Natural killer cell treated with Interleukin-12 subunit alpha and Interleukin-12 subunit beta and Interleukin-15 and Interleukin-18, amount 100 ng/mL, for 72 hours (primary cell): ENCODE measurements at regions not wholly inside any gene's neighbourhood (a gene's known extent, or its start where the extent isn't known, plus 50 kb on each side); places are given as distances from the start of the nearest gene placed in this dataset.

Experiments used
- ATAC-seq, 2 donors: fragments of 150-1000 bp; cut with Tn5 transposase in 1 of 2; sonication (Bioruptor Pico), chemical (Tn5 transposase) in 1 of 2; 2 replicates each; pipeline ENCODE4 v1.10.0; 2021
- DNase-seq: peaks from one replicate; pipeline ENCODE4 v3.0.0; 2022; ENCODE audit warnings: low spot score
- H3K27ac Mint-ChIP-seq, 2 donors: 1 replicate in 1 of 2; 2 replicates in 1 of 2; pipeline ENCODE4 v1.8.0; 2022; ENCODE audit warnings: mixed read lengths in 2 of 2, mild to moderate bottlenecking in 1 of 2, moderate library complexity in 1 of 2
- H3K27me3 Mint-ChIP-seq, 2 donors: 1 replicate in 1 of 2; 2 replicates in 1 of 2; pipeline ENCODE4 v1.8.0; 2022; ENCODE audit warnings: mixed read lengths in 2 of 2
- H3K36me3 Mint-ChIP-seq: one replicate; pipeline ENCODE4 v1.8.0; 2022; ENCODE audit warnings: mixed read lengths
- H3K4me1 Mint-ChIP-seq, 2 donors: 1 replicate in 1 of 2; 2 replicates in 1 of 2; pipeline ENCODE4 v1.8.0; 2022; ENCODE audit warnings: low read depth in 2 of 2, mixed read lengths in 2 of 2, mild to moderate bottlenecking in 1 of 2
- H3K4me3 Mint-ChIP-seq: one replicate; pipeline ENCODE4 v1.8.0; 2022; ENCODE audit warnings: mixed read lengths
- H3K9me3 Mint-ChIP-seq: 2 replicates; pipeline ENCODE4 v1.8.0; 2022; ENCODE audit warnings: mixed read lengths

- no peaks in the 10 kb centered on the region for H3K36me3 Mint-ChIP-seq
- DNase-seq (no peak), ATAC-seq (no peak)
- H3K9me3 Mint-ChIP-seq: no peaks in the 10 kb centered on the region
- H3K4me3 Mint-ChIP-seq: no peak overlapping the region
- H3K27ac Mint-ChIP-seq: no peak overlapping the region
- no peaks in the 10 kb centered on the region for H3K4me1 Mint-ChIP-seq
- peaks cover 3 to 16% of the 10 kb centered on the region in 2 donors for H3K27me3 Mint-ChIP-seq
These were observed 127.1 kb downstream of the DIPK2A start for GRCh38 chr3:144098691-144099090.

- H3K4me3 Mint-ChIP-seq: no peak overlapping the region
- H3K36me3 Mint-ChIP-seq: no peaks in the 10 kb centered on the region
- ATAC-seq (no peak), DNase-seq (no peak)
- H3K4me1 Mint-ChIP-seq: no peaks in the 10 kb centered on the region
- peaks cover 3 to 18% of the 10 kb centered on the region in 2 donors for H3K27me3 Mint-ChIP-seq
- H3K27ac Mint-ChIP-seq: no peak overlapping the region
- H3K9me3 Mint-ChIP-seq: no peaks in the 10 kb centered on the region
These were observed 130.8 kb downstream of the DIPK2A start for GRCh38 chr3:144102421-144102820.

- H3K27me3 Mint-ChIP-seq: peaks cover 3 to 18% of the 10 kb centered on the region in 2 donors
- DNase-seq: no peak
- H3K27ac Mint-ChIP-seq: no peak overlapping the region
- H3K36me3 Mint-ChIP-seq: no peaks in the 10 kb centered on the region
- no peaks in the 10 kb centered on the region for H3K9me3 Mint-ChIP-seq
- ATAC-seq: no peak
- H3K4me1 Mint-ChIP-seq: no peaks in the 10 kb centered on the region
- H3K4me3 Mint-ChIP-seq: no peak overlapping the region
These were observed 132.6 kb downstream of the DIPK2A start for GRCh38 chr3:144104186-144104585.

- Mint-ChIP-seq H3K4me3 (no peak overlapping the region), H3K9me3 (no peaks in the 10 kb centered on the region), H3K36me3 (no peaks in the 10 kb centered on the region), H3K27me3 (peaks cover 3 to 18% of the 10 kb centered on the region in 2 donors), H3K4me1 (peaks cover 2% of the 10 kb centered on the region in 2 donors), H3K27ac (no peak overlapping the region)
- no peak for DNase-seq
- ATAC-seq: no peak
These were observed 133.1 kb downstream of the DIPK2A start for GRCh38 chr3:144104679-144105078.

GRCh38 chr3:144105542-144105941 is 133.9 kb downstream of the DIPK2A start:
- Mint-ChIP-seq H3K27me3 (peaks cover 3 to 18% of the 10 kb centered on the region in 2 donors), H3K9me3 (no peaks in the 10 kb centered on the region), H3K4me3 (no peak overlapping the region), H3K4me1 (peaks cover 7 to 9% of the 10 kb centered on the region in 2 donors), H3K27ac (no peak overlapping the region), H3K36me3 (no peaks in the 10 kb centered on the region)
- ATAC-seq: no peak
- no peak for DNase-seq

GRCh38 chr3:144106970-144107369 is 135.3 kb downstream of the DIPK2A start:
- Mint-ChIP-seq H3K4me3 (no peak overlapping the region), H3K4me1 (peaks cover 7 to 9% of the 10 kb centered on the region in 2 donors), H3K9me3 (no peaks in the 10 kb centered on the region), H3K27ac (no peak overlapping the region), H3K27me3 (peaks cover 3 to 15% of the 10 kb centered on the region in 2 donors), H3K36me3 (no peaks in the 10 kb centered on the region)
- ATAC-seq (no peak), DNase-seq (no peak)

GRCh38 chr3:144107923-144108322 is 136.3 kb downstream of the DIPK2A start:
- H3K27ac Mint-ChIP-seq: no peak overlapping the region
- no peak overlapping the region for H3K4me3 Mint-ChIP-seq
- no peak for ATAC-seq
- H3K9me3 Mint-ChIP-seq: peaks cover 3% of the 10 kb centered on the region
- peaks cover 7 to 9% of the 10 kb centered on the region in 2 donors for H3K4me1 Mint-ChIP-seq
- no peaks in the 10 kb centered on the region for H3K36me3 Mint-ChIP-seq
- peaks cover 8 to 16% of the 10 kb centered on the region in 2 donors for H3K27me3 Mint-ChIP-seq
- no peak for DNase-seq

- Mint-ChIP-seq H3K27ac (no peak overlapping the region), H3K27me3 (peaks cover 5 to 14% of the 10 kb centered on the region in 2 donors), H3K36me3 (no peaks in the 10 kb centered on the region), H3K9me3 (peaks cover 3% of the 10 kb centered on the region), H3K4me1 (peaks cover 7 to 9% of the 10 kb centered on the region in 2 donors), H3K4me3 (no peak overlapping the region)
- no peak for DNase-seq
- ATAC-seq: peak; percentile 79 to 92
These were observed 138.3 kb downstream of the DIPK2A start for GRCh38 chr3:144109944-144110343.

- Mint-ChIP-seq H3K27ac (no peak overlapping the region), H3K9me3 (peaks cover 3% of the 10 kb centered on the region), H3K36me3 (no peaks in the 10 kb centered on the region), H3K4me3 (no peak overlapping the region), H3K4me1 (peaks cover 7 to 9% of the 10 kb centered on the region in 2 donors), H3K27me3 (peaks cover 5 to 22% of the 10 kb centered on the region in 2 donors)
- no peak for ATAC-seq
- no peak for DNase-seq
These were observed 140.4 kb downstream of the DIPK2A start for GRCh38 chr3:144112036-144112435.

GRCh38 chr3:144112437-144112836 is 140.8 kb downstream of the DIPK2A start:
- DNase-seq (no peak), ATAC-seq (no peak)
- Mint-ChIP-seq H3K4me1 (peaks cover 7 to 9% of the 10 kb centered on the region in 2 donors), H3K36me3 (no peaks in the 10 kb centered on the region), H3K27me3 (peaks cover 5 to 22% of the 10 kb centered on the region in 2 donors), H3K27ac (no peak overlapping the region), H3K4me3 (no peak overlapping the region), H3K9me3 (peaks cover 3% of the 10 kb centered on the region)

- Mint-ChIP-seq H3K27me3 (peaks cover 5 to 22% of the 10 kb centered on the region in 2 donors), H3K27ac (no peak overlapping the region), H3K9me3 (peaks cover 3% of the 10 kb centered on the region), H3K4me3 (no peak overlapping the region), H3K36me3 (no peaks in the 10 kb centered on the region), H3K4me1 (peaks cover 4 to 6% of the 10 kb centered on the region in 2 donors)
- DNase-seq: no peak
- ATAC-seq: no peak
These were observed 143.1 kb downstream of the DIPK2A start for GRCh38 chr3:144114767-144115166.

GRCh38 chr3:144119633-144120032 is 148.0 kb downstream of the DIPK2A start:
- no peaks in the 10 kb centered on the region for H3K36me3 Mint-ChIP-seq
- ATAC-seq (no peak), DNase-seq (no peak)
- H3K4me3 Mint-ChIP-seq: no peak overlapping the region
- no peaks in the 10 kb centered on the region for H3K9me3 Mint-ChIP-seq
- H3K4me1 Mint-ChIP-seq: no peaks in the 10 kb centered on the region
- no peak overlapping the region for H3K27ac Mint-ChIP-seq
- H3K27me3 Mint-ChIP-seq: peaks cover 0 to 14% of the 10 kb centered on the region in 2 donors

GRCh38 chr3:144121661-144122060 is 150.0 kb downstream of the DIPK2A start:
- peaks cover 0 to 9% of the 10 kb centered on the region in 2 donors for H3K27me3 Mint-ChIP-seq
- no peak overlapping the region for H3K27ac Mint-ChIP-seq
- H3K4me1 Mint-ChIP-seq: no peaks in the 10 kb centered on the region
- H3K4me3 Mint-ChIP-seq: no peak overlapping the region
- DNase-seq: no peak
- no peak for ATAC-seq
- H3K9me3 Mint-ChIP-seq: peaks cover 4% of the 10 kb centered on the region
- peaks cover 4% of the 10 kb centered on the region for H3K36me3 Mint-ChIP-seq

- Mint-ChIP-seq H3K9me3 (peaks cover 11% of the 10 kb centered on the region), H3K4me1 (peaks cover 18 to 21% of the 10 kb centered on the region in 2 donors), H3K27ac (no peak overlapping the region), H3K36me3 (peaks cover 6% of the 10 kb centered on the region), H3K4me3 (no peak overlapping the region), H3K27me3 (peaks cover 0 to 7% of the 10 kb centered on the region in 2 donors)
- DNase-seq (no peak), ATAC-seq (no peak)
These were observed 155.4 kb downstream of the DIPK2A start for GRCh38 chr3:144127014-144127413.

- Mint-ChIP-seq H3K36me3 (peaks cover 6% of the 10 kb centered on the region), H3K27ac (peak overlapping the region; percentile 58 to 85), H3K4me3 (peak overlapping the region; percentile 58), H3K9me3 (peaks cover 11% of the 10 kb centered on the region), H3K4me1 (peaks cover 18 to 21% of the 10 kb centered on the region in 2 donors), H3K27me3 (peaks cover 0 to 4% of the 10 kb centered on the region in 2 donors)
- no peak for ATAC-seq
- no peak for DNase-seq
These were observed 156.1 kb downstream of the DIPK2A start for GRCh38 chr3:144127700-144128099.
